ENCODE measurements at regions not wholly inside any gene's neighbourhood (a gene's known extent, or its start where the extent isn't known, plus 50 kb on each side); places are given as distances from the start of the nearest gene placed in this dataset.

- Histone ChIP-seq H3K4me1 (no peaks in the 10 kb centered on the region), H3K9me3 (no peaks in the 10 kb centered on the region), H3K4me3 (no peak overlapping the region), H3K27me3 (no peaks in the 10 kb centered on the region), H3K36me3 (no peaks in the 10 kb centered on the region), H3K27ac (no peak overlapping the region)
- intact Hi-C loops (cut with DNase I; ENCODE audit: low total_unique reads) (no loop called here), in situ Hi-C loops (cut with MboI; ENCODE audit: low pct_ligation_motif_present in 1 of 4, low pct_unique_long_range_greater_than_20kb in 1 of 4, low sequenced_read_pairs in 3 of 4) (no loop called here)
- TF ChIP-seq EP300 (IDR thresholded peaks at IDR 0.05; ENCODE audit: low read depth), result no peak
- TF ChIP-seq CTCF (IDR thresholded peaks at IDR 0.05), result no peak
- no peak for TF ChIP-seq POLR2AphosphoS5 (IDR thresholded peaks at IDR 0.05)
- TF ChIP-seq POLR2A (IDR thresholded peaks at IDR 0.05), result no peak
- no peak for DNase-seq
- WGBS, 2 donors (ENCODE audit: low coverage in 1 of 2), result 50 to 74% methylated on average over 1 to 7 of the region's 7 CpGs
Observed at GRCh38 chr11:112878033-112878601, 83.1 kb upstream of the NCAM1 start.

GRCh38 chr11:112880495-112880894, 80.7 kb upstream of the NCAM1 start:
- no peak for TF ChIP-seq EP300 (IDR thresholded peaks at IDR 0.05; ENCODE audit: low read depth)
- TF ChIP-seq CTCF (IDR thresholded peaks at IDR 0.05), result no peak
- no peak for TF ChIP-seq POLR2AphosphoS5 (IDR thresholded peaks at IDR 0.05)
- no peak for TF ChIP-seq POLR2A (IDR thresholded peaks at IDR 0.05)
- intact Hi-C loops (cut with DNase I; ENCODE audit: low total_unique reads), result no loop called here

GRCh38 chr11:112881461-112881860, 79.8 kb upstream of the NCAM1 start:
- H3K9me3 ChIP-seq, result no peaks in the 10 kb centered on the region
- TF ChIP-seq EP300 (IDR thresholded peaks at IDR 0.05; ENCODE audit: low read depth) (no peak), POLR2AphosphoS5 (IDR thresholded peaks at IDR 0.05) (peak in 1 of 3 donors; percentile 24)
- peak overlapping the region in 1 of 4 donors; percentile 29 for H3K27ac ChIP-seq
- H3K4me1 ChIP-seq, result no peaks in the 10 kb centered on the region
- H3K27me3 ChIP-seq, result no peaks in the 10 kb centered on the region
- H3K4me3 ChIP-seq, result peak overlapping the region in 2 of 4 donors; percentile 20 to 36
- peak; percentile 31 for DNase-seq
- 53% methylated on average over 17 of the region's 17 CpGs; no CpG with 5 or more reads in 1 of the 2 donors for WGBS, 2 donors (ENCODE audit: low coverage in 1 of 2)
- no peaks in the 10 kb centered on the region for H3K36me3 ChIP-seq
- in situ Hi-C loops (cut with MboI; ENCODE audit: low pct_ligation_motif_present in 1 of 4, low pct_unique_long_range_greater_than_20kb in 1 of 4, low sequenced_read_pairs in 3 of 4), result no loop called here
- intact Hi-C loops (cut with DNase I; ENCODE audit: low total_unique reads), result no loop called here

More at GRCh38 chr11:112880495-112880894, 80.7 kb upstream of the NCAM1 start:
- H3K4me1 ChIP-seq, result no peaks in the 10 kb centered on the region
- in situ Hi-C loops (cut with MboI; ENCODE audit: low pct_ligation_motif_present in 1 of 4, low pct_unique_long_range_greater_than_20kb in 1 of 4, low sequenced_read_pairs in 3 of 4), result no loop called here
- no peak for DNase-seq
- H3K36me3 ChIP-seq, result no peaks in the 10 kb centered on the region
- no peaks in the 10 kb centered on the region for H3K9me3 ChIP-seq
- WGBS, 2 donors (ENCODE audit: low coverage in 1 of 2), result 32 to 49% methylated on average over 1 to 4 of the region's 4 CpGs
- no peaks in the 10 kb centered on the region for H3K27me3 ChIP-seq
- no peak overlapping the region for H3K27ac ChIP-seq
- no peak overlapping the region for H3K4me3 ChIP-seq

- Histone ChIP-seq H3K27ac (no peak overlapping the region), H3K4me1 (no peaks in the 10 kb centered on the region), H3K36me3 (no peaks in the 10 kb centered on the region), H3K4me3 (no peak overlapping the region), H3K27me3 (no peaks in the 10 kb centered on the region), H3K9me3 (no peaks in the 10 kb centered on the region)
- intact Hi-C loops (cut with DNase I; ENCODE audit: low total_unique reads) (no loop called here), in situ Hi-C loops (cut with MboI; ENCODE audit: low pct_ligation_motif_present in 1 of 4, low pct_unique_long_range_greater_than_20kb in 1 of 4, low sequenced_read_pairs in 3 of 4) (no loop called here)
- WGBS, 2 donors (ENCODE audit: low coverage in 1 of 2), result 53 to 89% methylated on average over 3 to 6 of the region's 6 CpGs
- TF ChIP-seq CTCF (IDR thresholded peaks at IDR 0.05), result no peak
- no peak for TF ChIP-seq POLR2A (IDR thresholded peaks at IDR 0.05)
- no peak for TF ChIP-seq EP300 (IDR thresholded peaks at IDR 0.05; ENCODE audit: low read depth)
- TF ChIP-seq POLR2AphosphoS5 (IDR thresholded peaks at IDR 0.05), result no peak
- DNase-seq, result no peak
Observed at GRCh38 chr11:112882494-112883381, 78.5 kb upstream of the NCAM1 start.

All from transverse colon (tissue), 4 donors.